ENCODE measurements at regions not wholly inside any gene's neighbourhood (a gene's known extent, or its start where the extent isn't known, plus 50 kb on each side); places are given as distances from the start of the nearest gene placed in this dataset.

- no peak overlapping the region for H3K4me2 ChIP-seq (replicated peaks; ENCODE audit: extremely low read depth, low read length, poor library complexity, severe bottlenecking)
- no peaks in the 10 kb centered on the region for H3K36me3 ChIP-seq (replicated peaks in 1 of 2; ENCODE audit: control insufficient read depth in 1 of 2, insufficient read depth in 2 of 2, low read length in 2 of 2)
- peaks cover 2 to 3% (median 2%) of the 10 kb centered on the region in 3 donors for H3K27me3 Mint-ChIP-seq (ENCODE audit: low read depth in 3 of 3)
- no peak overlapping the region for H3K4me3 Mint-ChIP-seq
- H3K79me2 ChIP-seq (ENCODE audit: insufficient read depth, low read length): no peaks in the 10 kb centered on the region
- no peak overlapping the region for H3K4me3 ChIP-seq (replicated peaks in 1 of 3; ENCODE audit: low read depth in 2 of 3, low read length in 3 of 3)
- no peak for TF ChIP-seq CTCF (IDR thresholded peaks at IDR 0.05)
- no peaks in the 10 kb centered on the region for H3K4me1 Mint-ChIP-seq
- no CpG with 5 or more reads among the region's 1 CpG for WGBS (ENCODE audit: insufficient coverage)
- no peak for DNase-seq
- H3K36me3 Mint-ChIP-seq: no peaks in the 10 kb centered on the region
- no peak overlapping the region for H3K27ac Mint-ChIP-seq
- H3K27ac ChIP-seq (ENCODE audit: low read depth in 1 of 2, low read length in 2 of 2): no peak overlapping the region
- H3K27me3 ChIP-seq (ENCODE audit: control insufficient read depth in 2 of 2, insufficient read depth in 2 of 2, low read length in 2 of 2): no peaks in the 10 kb centered on the region
- H3K9me3 ChIP-seq (replicated peaks in 1 of 2; ENCODE audit: control insufficient read depth in 1 of 2, insufficient read depth in 1 of 2, low read length in 2 of 2): no peaks in the 10 kb centered on the region
- peaks cover 0 to 5% (median 0%) of the 10 kb centered on the region in 7 donors for H3K9me3 Mint-ChIP-seq
- H3K9ac ChIP-seq (ENCODE audit: insufficient read depth, low read length, poor library complexity, severe bottlenecking): no peak overlapping the region
- H2AFZ ChIP-seq (ENCODE audit: insufficient read depth, low read depth, low read length, poor library complexity, severe bottlenecking): no peak overlapping the region
- H3K4me1 ChIP-seq (ENCODE audit: control insufficient read depth in 1 of 2, insufficient read depth in 2 of 2, low read length in 2 of 2): no peaks in the 10 kb centered on the region
- intact Hi-C loops (cut with micrococcal nuclease): no loop called here
- no peaks in the 10 kb centered on the region for H4K20me1 ChIP-seq (ENCODE audit: insufficient read depth, low read length)
These were observed 50.1 kb upstream of the OBI1 start for GRCh38 chr13:78709028-78709427.

Measured in CD14-positive monocyte (primary cell).